K562 (cell line): ENCODE measurements at regions not wholly inside any gene's neighbourhood (a gene's known extent, or its start where the extent isn't known, plus 50 kb on each side); places are given as distances from the start of the nearest gene placed in this dataset.

Experiments
- ATF7 ChIP-seq: fragments of 450-650 bp; IDR thresholded peaks from 2 replicates; pipeline ENCODE4 v1.7.1; 2014; ENCODE audit warnings: mild to moderate bottlenecking, moderate library complexity
- ETV1 ChIP-seq: fragments of 450-650 bp; conservative IDR thresholded peaks from 2 replicates; pipeline ENCODE4 v1.6.1; 2016; ENCODE audit warnings: missing genetic modification characterization, control low read depth, low read depth, missing compliant biosample characterization
- FOXP1 ChIP-seq: sonication (generic); formaldehyde crosslinking; IDR thresholded peaks from 2 replicates; pipeline ENCODE4 v1.8.0; 2022; ENCODE audit warnings: mild to moderate bottlenecking, missing genetic modification reagents
- GABPA ChIP-seq: fragments of 200-800 bp; sonication (Bioruptor generic); conservative IDR thresholded peaks from 2 replicates; pipeline ENCODE4 v1.6.1; 2016; ENCODE audit warnings: low read depth, missing genetic modification characterization, missing compliant biosample characterization
- GATAD2A ChIP-seq: fragments of 450-650 bp; IDR thresholded peaks from 2 replicates; pipeline ENCODE4 v1.6.1; 2017
- IFI16 ChIP-seq: fragments of 250-450 bp; sonication (Bioruptor Pico); IDR thresholded peaks from 2 replicates; pipeline ENCODE4 v2.1.2; 2022; ENCODE audit warnings: mild to moderate bottlenecking, inconsistent platforms
- MBD2 ChIP-seq: sonication (generic); IDR thresholded peaks from 2 replicates; pipeline ENCODE4 v1.6.1; 2016; ENCODE audit warnings: low read depth, borderline replicate concordance
- MYC ChIP-seq, 2 experiments: fragments of 250-450 bp in 1 of 2; sonication (Bioruptor Pico) in 1 of 2; IDR thresholded peaks; 2 replicates each; pipeline versions ENCODE4 v1.5.1 to v1.6.1; 2012 to 2021; ENCODE audit warnings: low read depth in 2 of 2, borderline replicate concordance in 1 of 2, improper control_type of control experiment in 1 of 2, low read length in 1 of 2, mild to moderate bottlenecking in 1 of 2, moderate library complexity in 1 of 2
- NFE2 ChIP-seq: IDR thresholded peaks from 2 replicates; pipeline ENCODE4 v1.6.1; 2014; ENCODE audit warnings: antibody characterized with exemption, low read depth
- PCBP2 ChIP-seq: fragments of 200-400 bp; formaldehyde crosslinking; IDR thresholded peaks from 2 replicates; pipeline ENCODE4 v1.6.1; 2018; ENCODE audit warnings: low read length, low read depth, mild to moderate bottlenecking, moderate library complexity; ENCODE audit not compliant: poor library complexity, severe bottlenecking
- SRF ChIP-seq, 2 experiments: fragments of 250-450, 450-650 bp in 1 of 2; sonication (Bioruptor Pico) in 1 of 2; sonication (generic) in 1 of 2; formaldehyde crosslinking; IDR thresholded peaks; 2 replicates each; pipeline versions ENCODE4 v1.5.0 to v1.5.1; 2020 to 2022; ENCODE audit warnings: mild to moderate bottlenecking in 1 of 2, missing genetic modification reagents in 1 of 2
- TAL1 ChIP-seq: fragments of 450-650 bp; IDR thresholded peaks from 2 replicates; pipeline ENCODE4 v1.6.1; 2016; ENCODE audit warnings: mild to moderate bottlenecking
- TEAD4 ChIP-seq, 2 experiments: sonication (generic) in 1 of 2; formaldehyde crosslinking in 1 of 2; IDR thresholded peaks; 2 replicates each; pipeline versions ENCODE4 v1.6.1 to v1.8.0; 2012 to 2022; ENCODE audit warnings: borderline replicate concordance in 1 of 2, inconsistent platforms in 1 of 2, low read length in 1 of 2, mild to moderate bottlenecking in 1 of 2, missing genetic modification reagents in 1 of 2
- ZNF584 ChIP-seq: fragments of 200-800 bp; sonication (Bioruptor generic); IDR thresholded peaks from 2 replicates; pipeline ENCODE4 v1.6.1; 2016; ENCODE audit warnings: low read depth, mild to moderate bottlenecking, missing genetic modification characterization, missing compliant biosample characterization
- ZNF766 ChIP-seq: fragments of 200-800 bp; sonication (Bioruptor generic); conservative IDR thresholded peaks from 2 replicates; pipeline ENCODE4 v1.6.1; 2016; ENCODE audit warnings: missing genetic modification characterization, missing compliant biosample characterization
- TF ChIP-seq, protein P1 (sequence below): fragments of 250-450 bp; sonication (Bioruptor Pico); IDR thresholded peaks from 2 replicates; pipeline ENCODE4 v1.4.0; 2020
- TF ChIP-seq, protein P2 (sequence below): sonication (generic); IDR thresholded peaks from 2 replicates; pipeline ENCODE4 v1.6.1; 2016
- TF ChIP-seq, protein P3 (sequence below): fragments of 450-650 bp; IDR thresholded peaks from 2 replicates; pipeline ENCODE4 v1.6.1; 2017; ENCODE audit warnings: mild to moderate bottlenecking, moderate library complexity
- TF ChIP-seq, protein P4 (sequence below): fragments of 200-800 bp; sonication (Bioruptor generic); IDR thresholded peaks from 2 replicates; pipeline ENCODE4 v1.6.1; 2017; ENCODE audit warnings: missing genetic modification characterization, missing compliant biosample characterization

DNA sequence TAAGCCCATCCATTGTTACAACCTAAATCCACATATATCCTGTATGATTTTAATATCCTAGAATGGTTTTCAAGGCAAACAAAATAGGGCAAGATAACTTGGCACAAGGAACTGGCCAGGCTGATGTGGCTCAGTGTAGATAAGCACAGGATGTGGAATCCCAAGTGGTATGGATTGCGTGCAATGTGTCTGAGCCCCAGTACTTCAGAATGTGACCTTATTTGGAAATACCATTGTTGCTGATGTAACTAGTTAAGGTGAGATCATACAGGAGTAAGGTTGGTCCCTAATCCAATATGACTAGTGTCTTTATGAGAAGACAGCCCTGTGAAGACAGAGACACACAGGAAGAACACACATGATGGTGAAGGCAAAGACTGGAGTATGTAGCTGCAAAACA is 72.4 kb downstream of the IL21 start (continued):
- TF ChIP-seq, protein P1, sequence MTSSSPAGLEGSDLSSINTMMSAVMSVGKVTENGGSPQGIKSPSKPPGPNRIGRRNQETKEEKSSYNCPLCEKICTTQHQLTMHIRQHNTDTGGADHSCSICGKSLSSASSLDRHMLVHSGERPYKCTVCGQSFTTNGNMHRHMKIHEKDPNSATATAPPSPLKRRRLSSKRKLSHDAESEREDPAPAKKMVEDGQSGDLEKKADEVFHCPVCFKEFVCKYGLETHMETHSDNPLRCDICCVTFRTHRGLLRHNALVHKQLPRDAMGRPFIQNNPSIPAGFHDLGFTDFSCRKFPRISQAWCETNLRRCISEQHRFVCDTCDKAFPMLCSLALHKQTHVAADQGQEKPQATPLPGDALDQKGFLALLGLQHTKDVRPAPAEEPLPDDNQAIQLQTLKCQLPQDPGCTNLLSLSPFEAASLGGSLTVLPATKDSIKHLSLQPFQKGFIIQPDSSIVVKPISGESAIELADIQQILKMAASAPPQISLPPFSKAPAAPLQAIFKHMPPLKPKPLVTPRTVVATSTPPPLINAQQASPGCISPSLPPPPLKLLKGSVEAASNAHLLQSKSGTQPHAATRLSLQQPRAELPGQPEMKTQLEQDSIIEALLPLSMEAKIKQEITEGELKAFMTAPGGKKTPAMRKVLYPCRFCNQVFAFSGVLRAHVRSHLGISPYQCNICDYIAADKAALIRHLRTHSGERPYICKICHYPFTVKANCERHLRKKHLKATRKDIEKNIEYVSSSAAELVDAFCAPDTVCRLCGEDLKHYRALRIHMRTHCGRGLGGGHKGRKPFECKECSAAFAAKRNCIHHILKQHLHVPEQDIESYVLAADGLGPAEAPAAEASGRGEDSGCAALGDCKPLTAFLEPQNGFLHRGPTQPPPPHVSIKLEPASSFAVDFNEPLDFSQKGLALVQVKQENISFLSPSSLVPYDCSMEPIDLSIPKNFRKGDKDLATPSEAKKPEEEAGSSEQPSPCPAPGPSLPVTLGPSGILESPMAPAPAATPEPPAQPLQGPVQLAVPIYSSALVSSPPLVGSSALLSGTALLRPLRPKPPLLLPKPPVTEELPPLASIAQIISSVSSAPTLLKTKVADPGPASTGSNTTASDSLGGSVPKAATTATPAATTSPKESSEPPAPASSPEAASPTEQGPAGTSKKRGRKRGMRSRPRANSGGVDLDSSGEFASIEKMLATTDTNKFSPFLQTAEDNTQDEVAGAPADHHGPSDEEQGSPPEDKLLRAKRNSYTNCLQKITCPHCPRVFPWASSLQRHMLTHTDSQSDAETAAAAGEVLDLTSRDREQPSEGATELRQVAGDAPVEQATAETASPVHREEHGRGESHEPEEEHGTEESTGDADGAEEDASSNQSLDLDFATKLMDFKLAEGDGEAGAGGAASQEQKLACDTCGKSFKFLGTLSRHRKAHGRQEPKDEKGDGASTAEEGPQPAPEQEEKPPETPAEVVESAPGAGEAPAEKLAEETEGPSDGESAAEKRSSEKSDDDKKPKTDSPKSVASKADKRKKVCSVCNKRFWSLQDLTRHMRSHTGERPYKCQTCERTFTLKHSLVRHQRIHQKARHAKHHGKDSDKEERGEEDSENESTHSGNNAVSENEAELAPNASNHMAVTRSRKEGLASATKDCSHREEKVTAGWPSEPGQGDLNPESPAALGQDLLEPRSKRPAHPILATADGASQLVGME (CRISPR knock-in tag) = no peak
- no peak for TF ChIP-seq IFI16 (CRISPR knock-in tag)
- TF ChIP-seq, protein P2, sequence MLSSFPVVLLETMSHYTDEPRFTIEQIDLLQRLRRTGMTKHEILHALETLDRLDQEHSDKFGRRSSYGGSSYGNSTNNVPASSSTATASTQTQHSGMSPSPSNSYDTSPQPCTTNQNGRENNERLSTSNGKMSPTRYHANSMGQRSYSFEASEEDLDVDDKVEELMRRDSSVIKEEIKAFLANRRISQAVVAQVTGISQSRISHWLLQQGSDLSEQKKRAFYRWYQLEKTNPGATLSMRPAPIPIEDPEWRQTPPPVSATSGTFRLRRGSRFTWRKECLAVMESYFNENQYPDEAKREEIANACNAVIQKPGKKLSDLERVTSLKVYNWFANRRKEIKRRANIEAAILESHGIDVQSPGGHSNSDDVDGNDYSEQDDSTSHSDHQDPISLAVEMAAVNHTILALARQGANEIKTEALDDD = peak; percentile 91
- no peak for TF ChIP-seq NFE2
- no peak for TF ChIP-seq PCBP2
- peak; percentile 57; the same call in 1 of the 2 replicates for TF ChIP-seq ZNF766 (CRISPR knock-in tag)
- no peak for TF ChIP-seq MBD2
- no peak for TF ChIP-seq GATAD2A
- TF ChIP-seq ATF7 = peak; percentile 76
- TF ChIP-seq, protein P3, sequence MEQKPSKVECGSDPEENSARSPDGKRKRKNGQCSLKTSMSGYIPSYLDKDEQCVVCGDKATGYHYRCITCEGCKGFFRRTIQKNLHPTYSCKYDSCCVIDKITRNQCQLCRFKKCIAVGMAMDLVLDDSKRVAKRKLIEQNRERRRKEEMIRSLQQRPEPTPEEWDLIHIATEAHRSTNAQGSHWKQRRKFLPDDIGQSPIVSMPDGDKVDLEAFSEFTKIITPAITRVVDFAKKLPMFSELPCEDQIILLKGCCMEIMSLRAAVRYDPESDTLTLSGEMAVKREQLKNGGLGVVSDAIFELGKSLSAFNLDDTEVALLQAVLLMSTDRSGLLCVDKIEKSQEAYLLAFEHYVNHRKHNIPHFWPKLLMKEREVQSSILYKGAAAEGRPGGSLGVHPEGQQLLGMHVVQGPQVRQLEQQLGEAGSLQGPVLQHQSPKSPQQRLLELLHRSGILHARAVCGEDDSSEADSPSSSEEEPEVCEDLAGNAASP = no peak
- peak; percentile 51 to 91; a peak in 2 of 4 replicates for TF ChIP-seq SRF (CRISPR knock-in tag; IDR thresholded peaks at IDR 0.05)
- no peak for TF ChIP-seq MYC (IDR thresholded peaks at IDR 0.05; ENCODE audit: low read depth, low read length)
- TF ChIP-seq MYC (CRISPR knock-in tag; IDR thresholded peaks at IDR 0.05; ENCODE audit: borderline replicate concordance, low read depth) = no peak
- no peak for TF ChIP-seq FOXP1 (CRISPR knock-in tag)
- TF ChIP-seq ETV1 = peak; percentile 90
- peak; percentile 16; the same call in 1 of the 2 replicates for TF ChIP-seq TAL1
- TF ChIP-seq TEAD4 (IDR thresholded peaks at IDR 0.05; ENCODE audit: low read length) = peak; percentile 66; the same call in 1 of the 2 replicates
- no peak for TF ChIP-seq TEAD4 (CRISPR knock-in tag; IDR thresholded peaks at IDR 0.05; ENCODE audit: borderline replicate concordance)
- peak; percentile 76; the same call in 1 of the 2 replicates for TF ChIP-seq ZNF584 (CRISPR knock-in tag)
- TF ChIP-seq, protein P4, sequence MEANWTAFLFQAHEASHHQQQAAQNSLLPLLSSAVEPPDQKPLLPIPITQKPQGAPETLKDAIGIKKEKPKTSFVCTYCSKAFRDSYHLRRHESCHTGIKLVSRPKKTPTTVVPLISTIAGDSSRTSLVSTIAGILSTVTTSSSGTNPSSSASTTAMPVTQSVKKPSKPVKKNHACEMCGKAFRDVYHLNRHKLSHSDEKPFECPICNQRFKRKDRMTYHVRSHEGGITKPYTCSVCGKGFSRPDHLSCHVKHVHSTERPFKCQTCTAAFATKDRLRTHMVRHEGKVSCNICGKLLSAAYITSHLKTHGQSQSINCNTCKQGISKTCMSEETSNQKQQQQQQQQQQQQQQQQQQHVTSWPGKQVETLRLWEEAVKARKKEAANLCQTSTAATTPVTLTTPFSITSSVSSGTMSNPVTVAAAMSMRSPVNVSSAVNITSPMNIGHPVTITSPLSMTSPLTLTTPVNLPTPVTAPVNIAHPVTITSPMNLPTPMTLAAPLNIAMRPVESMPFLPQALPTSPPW (CRISPR knock-in tag) = peak; percentile 17; the same call in 1 of the 2 replicates
- peak; percentile 53; the same call in 1 of the 2 replicates for TF ChIP-seq GABPA
